Ishikawa (cell line): ENCODE measurements at regions not wholly inside any gene's neighbourhood (a gene's known extent, or its start where the extent isn't known, plus 50 kb on each side); places are given as distances from the start of the nearest gene placed in this dataset.

Source experiments
- EGR1 ChIP-seq: IDR thresholded peaks from 2 replicates; pipeline ENCODE4 v1.6.1; 2012
- EP300 ChIP-seq: IDR thresholded peaks from 2 replicates; pipeline ENCODE4 v1.6.1; 2012; ENCODE audit warnings: borderline replicate concordance
- MAX ChIP-seq: IDR thresholded peaks from 2 replicates; pipeline ENCODE4 v1.6.1; 2012
- NFIC ChIP-seq: IDR thresholded peaks from 2 replicates; pipeline ENCODE4 v1.6.1; 2012
- TEAD4 ChIP-seq: IDR thresholded peaks from 2 replicates; pipeline ENCODE4 v1.6.1; 2012
- ZBTB7A ChIP-seq: IDR thresholded peaks from 2 replicates; pipeline ENCODE4 v1.6.1; 2012; ENCODE audit warnings: low read depth

DNA sequence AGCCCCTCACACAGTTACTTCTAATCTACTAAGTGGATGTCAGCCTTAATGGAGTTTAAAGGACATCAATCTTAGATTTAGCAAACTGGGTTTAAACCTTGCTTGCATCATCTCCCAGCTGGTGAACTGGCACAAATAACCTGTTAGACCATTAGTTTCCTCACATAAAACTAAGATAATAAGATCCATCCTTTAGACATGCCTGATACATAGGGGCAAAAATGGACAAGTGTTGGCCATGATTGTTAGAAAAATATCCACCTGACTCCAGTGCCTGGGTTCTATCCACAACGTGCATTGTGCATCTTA lies 439.1 kb downstream of the TNS3 start:
- no peak for TF ChIP-seq ZBTB7A
- TF ChIP-seq EP300 = no peak
- no peak for TF ChIP-seq TEAD4
- TF ChIP-seq MAX = no peak
- no peak for TF ChIP-seq NFIC
- TF ChIP-seq EGR1 = no peak
